Adrenal gland (tissue), 9 donors: ENCODE measurements at regions not wholly inside any gene's neighbourhood (a gene's known extent, or its start where the extent isn't known, plus 50 kb on each side); places are given as distances from the start of the nearest gene placed in this dataset.
A peak's percentile ranks its signal among the peaks of the same experiment; 100 is the strongest.

Experiments used
- DNase-seq, 7 donors: peaks; one replicate each; pipeline ENCODE4 v3.0.0-alpha.2; 2019 to 2020
- H3K27ac ChIP-seq, 5 donors: fragments of 200-600 bp; sonication (generic) in 4 of 5; 1 replicate in 3 of 5; 2 replicates in 2 of 5; pipeline versions ENCODE4 v1.5.1 to v1.8.0; 2016 to 2020; ENCODE audit warnings: mild to moderate bottlenecking in 1 of 5
- H3K27me3 ChIP-seq: fragments of 200-600 bp; 2 replicates; pipeline ENCODE4 v1.8.0; 2021
- H3K36me3 ChIP-seq, 2 donors: fragments of 200-600 bp; replicated peaks in 1 of 2; 1 replicate in 1 of 2; 2 replicates in 1 of 2; pipeline versions ENCODE4 v1.5.1 to v1.8.0; 2018 to 2022
- H3K4me1 ChIP-seq, 2 donors: fragments of 200-600 bp; replicated peaks in 1 of 2; 1 replicate in 1 of 2; 2 replicates in 1 of 2; pipeline versions ENCODE4 v1.5.1 to v1.8.0; 2018 to 2021
- H3K4me3 ChIP-seq, 4 donors: fragments of 200-600 bp; sonication (generic) in 3 of 4; one replicate each; pipeline ENCODE4 v1.5.1; 2016 to 2018
- H3K9me3 ChIP-seq, 3 donors: fragments of 200-600 bp; sonication (generic) in 1 of 3; replicated peaks in 1 of 3; 1 replicate in 2 of 3; 2 replicates in 1 of 3; pipeline versions ENCODE4 v1.5.1 to v1.8.0; 2016 to 2021
- POLR2A ChIP-seq, 2 donors: fragments of 450-650 bp; IDR thresholded peaks; one replicate each; pipeline ENCODE4 v1.6.1; 2017; ENCODE audit warnings: antibody characterized with exemption in 2 of 2, mild to moderate bottlenecking in 2 of 2, moderate library complexity in 1 of 2
- WGBS, 4 donors: extraction: QIAGEN DNeasy Blood & Tissue Kit in 2 of 4; methylation state at CpG; one replicate each; pipeline versions ENCODE4 v1.1.5 to v1.1.7; 2013 to 2017; 5-methylcytosine and 5-hydroxymethylcytosine counted together
- intact Hi-C, 2 donors: fragments of 100-400 bp; cut with DNase I; formaldehyde crosslinking; loops; one replicate each; pipeline versions ENCODE4 v1.14.1 to v1.15.0; 2022 to 2023
- TF ChIP-seq, protein P1 (sequence below), 6 experiments: fragments of 450-650 bp in 4 of 6; fragments of 200-600 bp in 2 of 6; sonication (generic) in 1 of 6; IDR thresholded peaks; 1 replicate in 5 of 6; 2 replicates in 1 of 6; pipeline versions ENCODE4 v1.5.1 to v1.8.0; 2016 to 2021; ENCODE audit warnings: antibody characterized with exemption in 6 of 6, mild to moderate bottlenecking in 2 of 6, moderate library complexity in 1 of 6
- donor health status: healthy with polysubstance abuse.
- donor health status: Bipolar disorder and iron deficiency.
- donor health status: DM: yes; HTN: yes; CAD: no.
- donor health status: DM: no; HTN: no; CAD: no.
- donor health status: DM: no; HTN: no; CAD: no.

DNA sequence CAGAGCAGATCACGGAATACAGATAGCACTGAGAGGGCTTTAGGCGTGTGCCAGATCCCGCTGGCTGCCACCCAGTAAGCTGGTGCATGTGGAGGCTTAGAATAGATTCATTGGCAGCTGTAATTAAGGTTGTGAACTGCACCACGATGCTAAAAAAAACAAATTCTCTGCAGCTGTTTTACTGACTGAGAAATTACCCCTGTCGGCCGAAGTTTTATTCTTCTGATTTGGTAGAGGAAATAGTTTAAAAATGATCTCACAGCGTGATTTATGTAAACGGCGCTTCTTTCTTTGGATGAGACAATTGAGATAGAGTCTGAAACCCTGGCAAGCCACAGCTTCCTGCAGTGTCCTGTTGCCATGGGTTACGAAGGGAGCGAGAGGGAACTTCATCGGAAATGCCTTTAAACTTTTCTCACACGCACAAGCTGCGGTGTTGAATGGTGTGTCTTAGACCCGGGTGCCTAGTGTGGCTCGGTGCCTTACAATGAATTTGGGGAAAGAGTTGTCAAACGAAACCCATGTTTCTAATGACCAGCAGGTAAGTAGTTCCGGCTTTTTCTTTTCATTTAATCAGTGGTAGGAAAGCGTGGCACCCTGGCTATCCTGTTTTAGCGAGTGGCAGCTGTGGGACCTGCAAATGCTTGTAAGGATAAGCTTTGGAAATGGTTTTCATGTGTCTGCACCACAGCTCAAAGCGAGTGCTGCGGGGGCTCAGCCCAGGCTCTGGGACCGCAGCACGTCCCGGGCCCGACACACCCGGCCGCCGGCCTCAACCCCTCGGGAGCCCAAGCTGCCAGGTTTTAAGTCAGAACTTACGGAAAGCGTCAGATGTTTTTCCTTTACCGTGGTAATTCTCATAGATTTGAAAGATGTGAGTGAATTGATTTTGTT is 71.7 kb upstream of the HGFAC start:
- WGBS, 4 donors: 63 to 70% (median 64%) methylated on average over 31 to 33 of the region's 33 CpGs
- Histone ChIP-seq H3K4me1 (peaks cover 0 to 39% of the 10 kb centered on the region in 2 donors), H3K36me3 (no peaks in the 10 kb centered on the region), H3K27me3 (no peaks in the 10 kb centered on the region), H3K4me3 (peak overlapping the region in 1 of 4 donors; percentile 36), H3K9me3 (no peaks in the 10 kb centered on the region), H3K27ac (peak overlapping the region in 1 of 5 donors; percentile 61)
- intact Hi-C loops: no loop called here
- TF ChIP-seq, protein P1, sequence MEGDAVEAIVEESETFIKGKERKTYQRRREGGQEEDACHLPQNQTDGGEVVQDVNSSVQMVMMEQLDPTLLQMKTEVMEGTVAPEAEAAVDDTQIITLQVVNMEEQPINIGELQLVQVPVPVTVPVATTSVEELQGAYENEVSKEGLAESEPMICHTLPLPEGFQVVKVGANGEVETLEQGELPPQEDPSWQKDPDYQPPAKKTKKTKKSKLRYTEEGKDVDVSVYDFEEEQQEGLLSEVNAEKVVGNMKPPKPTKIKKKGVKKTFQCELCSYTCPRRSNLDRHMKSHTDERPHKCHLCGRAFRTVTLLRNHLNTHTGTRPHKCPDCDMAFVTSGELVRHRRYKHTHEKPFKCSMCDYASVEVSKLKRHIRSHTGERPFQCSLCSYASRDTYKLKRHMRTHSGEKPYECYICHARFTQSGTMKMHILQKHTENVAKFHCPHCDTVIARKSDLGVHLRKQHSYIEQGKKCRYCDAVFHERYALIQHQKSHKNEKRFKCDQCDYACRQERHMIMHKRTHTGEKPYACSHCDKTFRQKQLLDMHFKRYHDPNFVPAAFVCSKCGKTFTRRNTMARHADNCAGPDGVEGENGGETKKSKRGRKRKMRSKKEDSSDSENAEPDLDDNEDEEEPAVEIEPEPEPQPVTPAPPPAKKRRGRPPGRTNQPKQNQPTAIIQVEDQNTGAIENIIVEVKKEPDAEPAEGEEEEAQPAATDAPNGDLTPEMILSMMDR (IDR thresholded peaks at IDR 0.05): no peak
- no peak for TF ChIP-seq POLR2A (IDR thresholded peaks at IDR 0.05)
- DNase-seq: peak in 4 of 7 donors; percentile 49 to 74 (median 57)

DNA sequence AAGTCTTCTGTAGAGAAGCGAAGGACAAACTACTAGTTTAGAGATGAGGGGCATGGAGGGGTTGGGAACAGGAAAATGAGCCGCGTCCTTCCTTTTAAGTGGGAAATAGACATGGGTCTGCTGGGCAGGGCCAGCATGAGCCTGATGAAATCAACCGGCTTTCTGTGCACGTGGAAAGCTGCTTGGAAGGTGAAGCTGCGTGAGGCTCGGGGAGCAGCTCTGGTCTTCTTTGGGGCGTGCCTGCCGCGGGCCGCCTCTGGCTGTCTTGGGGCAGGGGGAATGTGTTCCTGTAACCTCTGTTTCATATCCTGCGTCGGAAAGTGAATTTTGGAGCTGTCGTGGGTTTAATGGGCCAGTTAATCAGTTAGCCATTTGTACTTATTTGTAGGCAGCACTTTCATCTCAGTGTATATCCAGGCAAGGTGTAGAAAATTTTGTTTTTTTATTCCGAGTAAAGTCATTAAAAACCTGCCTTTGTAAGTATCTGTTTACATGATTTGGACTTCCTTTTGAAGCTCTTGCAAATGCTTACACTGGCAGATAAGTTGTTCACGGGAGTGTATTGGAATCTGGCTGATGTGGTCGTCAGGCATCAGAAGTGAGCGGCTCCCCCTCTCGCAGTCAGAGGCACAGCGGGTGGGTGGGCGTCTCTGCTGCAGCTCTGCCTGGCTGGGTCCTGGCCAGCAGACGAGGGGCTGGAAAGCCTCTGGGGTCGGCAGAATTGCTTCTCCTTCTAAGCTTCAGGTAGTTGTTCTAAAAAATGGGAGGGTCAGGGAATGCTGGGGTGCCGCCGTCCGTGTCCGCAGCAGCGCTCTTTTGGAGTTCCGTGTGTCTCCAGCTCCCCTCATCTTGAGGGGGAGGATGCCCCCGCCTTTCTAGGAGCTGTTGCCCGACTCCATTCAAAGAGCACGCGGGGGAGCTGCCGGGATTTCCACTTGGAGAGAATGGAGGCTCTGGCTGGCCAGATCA is 70.5 kb upstream of the HGFAC start:
- TF ChIP-seq, protein P1 (IDR thresholded peaks at IDR 0.05): no peak
- no peak for TF ChIP-seq POLR2A (IDR thresholded peaks at IDR 0.05)
- Histone ChIP-seq H3K36me3 (no peaks in the 10 kb centered on the region), H3K9me3 (no peaks in the 10 kb centered on the region), H3K4me3 (no peak overlapping the region), H3K27ac (no peak overlapping the region), H3K4me1 (peaks cover 0 to 39% of the 10 kb centered on the region in 2 donors), H3K27me3 (no peaks in the 10 kb centered on the region)
- 74 to 83% (median 75%) methylated on average over 34 of the region's 34 CpGs for WGBS, 4 donors
- peak in 1 of 7 donors; percentile 18 for DNase-seq
- intact Hi-C loops: no loop called here

DNA sequence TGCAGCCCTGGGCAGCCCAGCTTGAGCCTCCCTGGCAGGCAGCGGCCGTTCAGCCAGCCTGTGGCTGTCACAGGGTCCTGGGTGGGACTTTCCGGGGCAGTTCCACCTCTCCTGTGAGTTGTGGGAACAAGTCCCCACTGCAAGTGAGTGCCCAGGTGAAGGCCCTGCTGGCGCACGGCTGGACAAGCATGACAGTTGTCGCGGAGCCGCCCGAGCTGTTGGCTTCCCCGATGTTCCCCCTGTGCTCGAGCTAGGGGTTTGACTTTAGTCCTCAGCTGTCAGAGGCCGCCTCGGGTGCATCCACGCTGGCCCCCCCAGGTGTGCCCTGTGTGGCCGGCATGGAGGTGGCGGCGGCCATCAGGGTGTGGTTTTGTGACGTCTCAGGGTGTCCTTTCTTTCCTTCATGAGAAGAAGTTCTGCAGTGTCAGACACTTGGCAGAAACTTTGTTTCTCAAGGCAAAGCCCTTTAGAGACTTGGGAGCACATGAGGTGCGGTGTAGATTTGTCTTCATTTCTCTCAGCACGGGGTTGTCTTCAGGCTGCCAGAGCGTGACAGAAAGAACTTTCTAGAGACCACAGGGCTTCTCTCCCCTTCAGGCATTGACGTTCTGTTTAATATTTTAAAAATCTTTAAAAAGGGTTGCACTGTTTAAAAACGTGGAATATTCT is 69.4 kb upstream of the HGFAC start:
- intact Hi-C loops: no loop called here
- Histone ChIP-seq H3K27me3 (no peaks in the 10 kb centered on the region), H3K27ac (peak overlapping the region in 1 of 5 donors; percentile 31), H3K4me1 (peaks cover 0 to 39% of the 10 kb centered on the region in 2 donors), H3K9me3 (no peaks in the 10 kb centered on the region), H3K4me3 (no peak overlapping the region), H3K36me3 (no peaks in the 10 kb centered on the region)
- 74 to 81% (median 80%) methylated on average over 14 to 23 of the region's 23 CpGs for WGBS, 4 donors
- peak in 1 of 7 donors; percentile 24 for DNase-seq
- TF ChIP-seq, protein P1 (IDR thresholded peaks at IDR 0.05): no peak
- no peak for TF ChIP-seq POLR2A (IDR thresholded peaks at IDR 0.05)
